ENCODE measurements at regions not wholly inside any gene's neighbourhood (a gene's known extent, or its start where the extent isn't known, plus 50 kb on each side); places are given as distances from the start of the nearest gene placed in this dataset.

DNA sequence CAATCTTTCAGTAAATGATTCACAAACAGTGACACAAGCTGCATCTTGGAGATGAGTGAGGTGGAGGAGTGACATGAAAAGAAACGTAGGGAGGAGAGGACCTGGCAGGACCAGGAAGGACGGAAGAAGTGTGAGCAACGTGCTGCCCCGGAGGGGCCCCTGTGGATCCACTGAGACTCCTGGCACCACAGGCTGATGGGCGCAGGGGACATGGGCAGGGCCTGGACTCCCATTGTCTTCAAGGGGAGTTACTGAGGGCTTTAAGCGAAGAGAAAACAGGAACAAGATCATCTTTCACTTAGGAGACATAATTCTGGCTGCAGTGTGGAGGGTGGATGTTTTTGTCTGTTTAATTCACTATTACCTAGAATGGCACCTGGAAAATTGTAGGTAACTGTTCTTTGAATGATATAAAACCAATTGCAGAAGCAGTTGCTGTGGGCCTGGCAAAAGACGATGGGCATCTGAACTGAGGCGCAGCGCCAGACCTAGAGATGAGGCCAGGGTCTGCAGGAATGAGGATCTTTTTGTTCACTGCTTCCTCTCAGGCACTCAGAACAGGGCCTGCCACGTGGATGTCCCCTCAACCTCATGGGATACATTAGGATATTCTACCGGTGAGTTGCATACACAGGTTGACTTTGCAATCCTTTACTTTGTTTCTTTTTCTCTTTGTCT lies 156.4 kb downstream of the TMEM18 start:
- TF ChIP-seq, protein P1, sequence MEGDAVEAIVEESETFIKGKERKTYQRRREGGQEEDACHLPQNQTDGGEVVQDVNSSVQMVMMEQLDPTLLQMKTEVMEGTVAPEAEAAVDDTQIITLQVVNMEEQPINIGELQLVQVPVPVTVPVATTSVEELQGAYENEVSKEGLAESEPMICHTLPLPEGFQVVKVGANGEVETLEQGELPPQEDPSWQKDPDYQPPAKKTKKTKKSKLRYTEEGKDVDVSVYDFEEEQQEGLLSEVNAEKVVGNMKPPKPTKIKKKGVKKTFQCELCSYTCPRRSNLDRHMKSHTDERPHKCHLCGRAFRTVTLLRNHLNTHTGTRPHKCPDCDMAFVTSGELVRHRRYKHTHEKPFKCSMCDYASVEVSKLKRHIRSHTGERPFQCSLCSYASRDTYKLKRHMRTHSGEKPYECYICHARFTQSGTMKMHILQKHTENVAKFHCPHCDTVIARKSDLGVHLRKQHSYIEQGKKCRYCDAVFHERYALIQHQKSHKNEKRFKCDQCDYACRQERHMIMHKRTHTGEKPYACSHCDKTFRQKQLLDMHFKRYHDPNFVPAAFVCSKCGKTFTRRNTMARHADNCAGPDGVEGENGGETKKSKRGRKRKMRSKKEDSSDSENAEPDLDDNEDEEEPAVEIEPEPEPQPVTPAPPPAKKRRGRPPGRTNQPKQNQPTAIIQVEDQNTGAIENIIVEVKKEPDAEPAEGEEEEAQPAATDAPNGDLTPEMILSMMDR (IDR thresholded peaks at IDR 0.05): no peak

DNA sequence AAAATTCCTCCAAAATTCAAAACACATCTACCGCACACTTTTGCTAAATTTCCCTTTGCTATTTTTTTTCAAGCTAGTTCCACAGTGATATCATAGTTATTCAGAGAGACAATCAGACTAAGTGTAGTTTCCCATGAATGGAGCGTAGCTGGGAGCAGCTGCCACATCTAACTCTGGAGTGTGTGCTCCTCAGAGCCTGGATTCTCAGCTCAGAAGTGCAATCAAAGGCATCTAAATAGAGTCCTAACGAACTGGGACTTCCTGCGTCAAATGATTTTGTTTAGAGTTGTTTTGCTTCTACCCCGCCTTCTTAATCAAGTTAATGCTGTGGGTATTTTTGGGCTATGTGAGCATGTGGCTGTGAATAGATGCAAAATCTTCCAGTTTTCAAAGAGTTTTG lies 160.3 kb downstream of the TMEM18 start:
- TF ChIP-seq, protein P1 (IDR thresholded peaks at IDR 0.05): no peak

DNA sequence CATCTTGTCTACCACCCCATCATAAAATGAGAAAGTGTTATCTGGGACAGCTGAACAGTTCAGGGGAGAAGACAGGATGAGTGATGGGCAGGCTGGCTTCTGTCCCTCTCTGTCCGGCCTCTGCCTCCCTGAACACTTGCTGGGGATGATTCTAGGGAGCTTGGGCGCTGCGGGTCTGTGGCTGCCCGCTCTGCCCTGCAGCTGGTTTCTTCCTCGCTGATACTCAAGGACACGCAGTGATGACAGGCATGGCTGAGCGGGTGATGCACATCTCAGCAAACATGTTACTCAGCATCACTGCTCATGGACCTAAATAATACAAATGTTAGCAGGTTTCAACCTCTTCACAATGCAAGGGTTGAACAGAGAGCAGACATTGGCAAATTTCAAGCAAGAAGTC lies 161.1 kb downstream of the TMEM18 start:
- TF ChIP-seq, protein P1 (IDR thresholded peaks at IDR 0.05): no peak

DNA sequence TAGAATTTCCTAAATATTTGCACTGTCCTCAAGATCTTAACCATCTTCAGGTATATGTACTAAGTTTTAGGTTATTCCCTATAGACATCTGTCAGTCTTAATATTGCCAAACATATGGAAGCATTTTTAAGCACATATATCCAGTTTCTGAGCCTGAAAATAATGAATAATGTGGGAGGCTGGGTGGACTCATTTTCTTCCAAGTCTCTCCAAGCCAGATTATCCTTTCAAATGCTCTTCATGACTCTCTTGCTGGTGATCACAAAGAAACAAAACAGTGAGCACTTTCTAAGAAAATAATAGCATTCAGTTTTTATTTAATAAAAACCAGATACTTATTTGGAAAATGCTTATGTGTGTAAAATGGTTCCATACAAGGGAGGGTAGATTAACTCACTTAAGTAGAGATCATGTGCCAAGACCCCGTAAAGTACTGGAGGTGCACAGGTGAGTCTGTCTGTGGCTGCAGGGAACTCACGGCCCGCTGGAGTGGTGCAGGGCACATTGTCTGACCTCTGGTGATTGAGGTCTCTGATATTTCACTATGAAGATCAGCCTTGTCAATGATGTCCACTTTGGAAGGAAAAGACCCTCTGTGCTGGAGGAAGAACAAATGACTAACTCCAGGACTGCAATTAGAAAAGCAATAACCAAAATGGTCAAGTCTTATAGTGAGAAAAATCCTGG lies 161.6 kb downstream of the TMEM18 start:
- TF ChIP-seq, protein P1 (IDR thresholded peaks at IDR 0.05): no peak

DNA sequence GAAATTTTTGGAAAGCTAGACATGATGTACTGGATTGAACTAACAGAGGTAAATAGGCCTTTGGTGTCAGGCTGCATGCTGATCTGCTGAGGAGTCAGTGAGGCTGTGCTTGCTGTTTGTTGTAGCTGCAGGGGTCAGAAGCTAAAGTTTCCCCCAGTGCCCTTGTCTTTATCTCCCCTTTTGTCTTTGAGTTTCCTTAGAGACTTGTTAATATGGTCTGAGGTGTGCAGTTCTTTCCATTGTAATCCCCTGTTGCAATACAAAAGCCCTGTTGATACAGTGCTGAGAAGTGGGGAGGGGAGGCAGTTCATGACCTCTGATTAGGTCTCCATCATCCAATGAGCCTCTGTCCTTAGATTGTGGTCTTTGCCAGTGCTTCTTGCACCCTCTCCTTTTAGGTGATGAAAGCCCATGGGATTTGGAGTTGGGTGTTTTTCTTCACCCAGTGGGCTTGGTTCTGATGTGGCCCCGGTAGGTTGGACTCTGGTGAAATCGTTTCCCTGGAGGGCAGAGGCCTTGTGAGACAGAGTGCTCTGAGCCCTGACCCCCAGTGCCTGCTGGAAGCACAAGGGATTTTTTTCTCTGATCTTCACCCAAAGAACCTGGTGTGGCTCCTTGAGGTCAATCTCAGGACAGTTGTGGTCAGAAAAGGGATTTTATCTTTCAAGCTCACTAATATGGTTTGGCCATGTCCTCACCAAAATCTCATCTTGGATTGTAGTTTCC lies 163.1 kb downstream of the TMEM18 start:
- TF ChIP-seq, protein P1 (IDR thresholded peaks at IDR 0.05): no peak

GRCh38 chr2:510839-511238 lies 166.4 kb downstream of the TMEM18 start:
- TF ChIP-seq, protein P1 (IDR thresholded peaks at IDR 0.05): no peak

DNA sequence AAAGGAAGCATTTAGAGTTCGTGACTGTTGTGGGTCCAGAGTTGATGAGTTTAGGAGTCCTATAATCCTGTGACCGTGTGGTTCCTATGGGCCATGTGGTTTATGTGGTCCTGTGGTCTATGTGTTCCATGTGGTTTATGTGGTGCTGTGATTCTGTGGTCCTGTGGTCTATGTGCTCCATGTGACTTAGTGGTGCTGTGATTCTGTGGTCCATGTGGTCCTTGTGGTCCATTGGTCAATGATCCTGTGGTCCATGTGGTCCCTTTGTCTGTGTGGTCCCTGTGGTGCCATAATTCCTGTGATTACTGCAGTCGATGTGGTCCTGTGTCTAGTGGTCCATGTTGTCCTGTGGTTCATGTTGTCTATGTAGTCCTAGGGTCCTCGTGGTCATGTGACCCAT lies 167.3 kb downstream of the TMEM18 start:
- TF ChIP-seq, protein P1 (IDR thresholded peaks at IDR 0.05): no peak

All from LNCAP (cell line).